ENCODE measurements at regions not wholly inside any gene's neighbourhood (a gene's known extent, or its start where the extent isn't known, plus 50 kb on each side); places are given as distances from the start of the nearest gene placed in this dataset.

- Histone ChIP-seq H4K20me1 (ENCODE audit: insufficient read depth, low read length) (no peaks in the 10 kb centered on the region), H3K4me3 (ENCODE audit: low read length) (no peak overlapping the region), H3K27ac (ENCODE audit: low read length) (no peak overlapping the region), H3F3A (ENCODE audit: insufficient read depth, low read length) (no peaks in the 10 kb centered on the region), H3K27me3 (replicated peaks; ENCODE audit: insufficient read depth, low read length) (no peaks in the 10 kb centered on the region), H3K9ac (ENCODE audit: low read length) (no peak overlapping the region), H3K9me2 (replicated peaks; ENCODE audit: insufficient read depth, low read length) (no peaks in the 10 kb centered on the region), H3K4me2 (ENCODE audit: low read depth, low read length) (no peak overlapping the region), H3K4me1 (ENCODE audit: low read length) (no peaks in the 10 kb centered on the region), H3K9me3 (replicated peaks; ENCODE audit: insufficient read depth, low read length) (no peaks in the 10 kb centered on the region), H3K36me3 (replicated peaks; ENCODE audit: insufficient read depth, low read length) (no peaks in the 10 kb centered on the region), H3K79me2 (ENCODE audit: low read length) (no peaks in the 10 kb centered on the region), H2AFZ (ENCODE audit: low read length) (no peak overlapping the region)
- DNase-seq, result no peak
- no peak for TF ChIP-seq CTCF (IDR thresholded peaks at IDR 0.05; ENCODE audit: low read length)
- TF ChIP-seq EZH2 (optimal IDR thresholded peaks at IDR 0.05; ENCODE audit: low read depth, low read length), result no peak
- no peak for TF ChIP-seq EZH2phosphoT487 (IDR thresholded peaks at IDR 0.05; ENCODE audit: low read length)
Measured at GRCh38 chr4:182126096-182126495, 117.1 kb upstream of the TENM3 start.

- Histone ChIP-seq H3K9ac (ENCODE audit: low read length) (no peak overlapping the region), H3K9me2 (replicated peaks; ENCODE audit: insufficient read depth, low read length) (no peaks in the 10 kb centered on the region), H3K9me3 (replicated peaks; ENCODE audit: insufficient read depth, low read length) (no peaks in the 10 kb centered on the region), H3K4me1 (ENCODE audit: low read length) (no peaks in the 10 kb centered on the region), H4K20me1 (ENCODE audit: insufficient read depth, low read length) (no peaks in the 10 kb centered on the region), H3K4me3 (ENCODE audit: low read length) (no peak overlapping the region), H3K79me2 (ENCODE audit: low read length) (no peaks in the 10 kb centered on the region), H3K36me3 (replicated peaks; ENCODE audit: insufficient read depth, low read length) (no peaks in the 10 kb centered on the region), H3K27me3 (replicated peaks; ENCODE audit: insufficient read depth, low read length) (no peaks in the 10 kb centered on the region), H3F3A (ENCODE audit: insufficient read depth, low read length) (no peaks in the 10 kb centered on the region), H3K4me2 (ENCODE audit: low read depth, low read length) (no peak overlapping the region), H3K27ac (ENCODE audit: low read length) (no peak overlapping the region), H2AFZ (ENCODE audit: low read length) (no peak overlapping the region)
- TF ChIP-seq CTCF (IDR thresholded peaks at IDR 0.05; ENCODE audit: low read length) (no peak), EZH2phosphoT487 (IDR thresholded peaks at IDR 0.05; ENCODE audit: low read length) (no peak), EZH2 (optimal IDR thresholded peaks at IDR 0.05; ENCODE audit: low read depth, low read length) (no peak)
- no peak for DNase-seq
Measured at GRCh38 chr4:182126603-182127002, 116.6 kb upstream of the TENM3 start.

- H3K36me3 ChIP-seq (replicated peaks; ENCODE audit: insufficient read depth, low read length), result no peaks in the 10 kb centered on the region
- no peaks in the 10 kb centered on the region for H3K27me3 ChIP-seq (replicated peaks; ENCODE audit: insufficient read depth, low read length)
- no peaks in the 10 kb centered on the region for H3K4me1 ChIP-seq (ENCODE audit: low read length)
- H3K4me3 ChIP-seq (ENCODE audit: low read length), result no peak overlapping the region
- TF ChIP-seq CTCF (IDR thresholded peaks at IDR 0.05; ENCODE audit: low read length) (no peak), EZH2 (optimal IDR thresholded peaks at IDR 0.05; ENCODE audit: low read depth, low read length) (no peak), EZH2phosphoT487 (IDR thresholded peaks at IDR 0.05; ENCODE audit: low read length) (no peak)
- H3K9me2 ChIP-seq (replicated peaks; ENCODE audit: insufficient read depth, low read length), result no peaks in the 10 kb centered on the region
- no peaks in the 10 kb centered on the region for H3K9me3 ChIP-seq (replicated peaks; ENCODE audit: insufficient read depth, low read length)
- H3K79me2 ChIP-seq (ENCODE audit: low read length), result no peaks in the 10 kb centered on the region
- no peaks in the 10 kb centered on the region for H3F3A ChIP-seq (ENCODE audit: insufficient read depth, low read length)
- no peak overlapping the region for H3K4me2 ChIP-seq (ENCODE audit: low read depth, low read length)
- no peak for DNase-seq
- H4K20me1 ChIP-seq (ENCODE audit: insufficient read depth, low read length), result no peaks in the 10 kb centered on the region
- no peak overlapping the region for H3K27ac ChIP-seq (ENCODE audit: low read length)
- no peak overlapping the region for H2AFZ ChIP-seq (ENCODE audit: low read length)
- H3K9ac ChIP-seq (ENCODE audit: low read length), result no peak overlapping the region
Measured at GRCh38 chr4:182133033-182133432, 110.2 kb upstream of the TENM3 start.

Measured in MM.1S (cell line).